GM12878 (cell line): ENCODE measurements at regions not wholly inside any gene's neighbourhood (a gene's known extent, or its start where the extent isn't known, plus 50 kb on each side); places are given as distances from the start of the nearest gene placed in this dataset.

ENCODE experiments used
- CTCF ChIP-seq, 3 experiments: IDR thresholded peaks in 2 of 3; conservative IDR thresholded peaks in 1 of 3; 2 replicates each; pipeline ENCODE4 v1.5.1; 2011; ENCODE audit warnings: low read depth in 3 of 3, low read length in 3 of 3, mild to moderate bottlenecking in 3 of 3, control low read depth in 2 of 3, moderate library complexity in 2 of 3, inconsistent platforms in 1 of 3, mixed read lengths in 1 of 3; ENCODE audit not compliant: control insufficient read depth in 2 of 3, insufficient read depth in 1 of 3; ENCODE audit errors: extremely low read depth in 1 of 3
- EP300 ChIP-seq, 2 experiments: fragments of 150-350 bp in 1 of 2; IDR thresholded peaks; 2 replicates each; pipeline ENCODE4 v1.6.1; 2011 to 2012; ENCODE audit warnings: low read depth in 2 of 2, low read length in 2 of 2, borderline replicate concordance in 1 of 2, improper control_type of control experiment in 1 of 2, inconsistent platforms in 1 of 2; ENCODE audit not compliant: control insufficient read depth in 1 of 2
- EZH2 ChIP-seq: IDR thresholded peaks from 2 replicates; pipeline ENCODE4 v1.6.1; 2012; ENCODE audit warnings: low read depth, mild to moderate bottlenecking, control low read depth, inconsistent platforms, low read length, borderline replicate concordance; ENCODE audit not compliant: control insufficient read depth
- KDM1A ChIP-seq: fragments of 200-600 bp; sonication (generic); IDR thresholded peaks from 2 replicates; pipeline ENCODE4 v1.6.1; 2016; ENCODE audit warnings: borderline replicate concordance
- NBN ChIP-seq: fragments of 450-650 bp; IDR thresholded peaks from 2 replicates; pipeline ENCODE4 v1.6.1; 2016
- POLR2A ChIP-seq: IDR thresholded peaks from 2 replicates; pipeline ENCODE4 v1.6.1; 2011; ENCODE audit warnings: low read depth, mild to moderate bottlenecking, low read length
- POLR2AphosphoS5 ChIP-seq: IDR thresholded peaks from 2 replicates; pipeline ENCODE4 v1.6.1; 2011; ENCODE audit warnings: mild to moderate bottlenecking, low read length, inconsistent platforms
- RAD21 ChIP-seq: IDR thresholded peaks from 2 replicates; pipeline ENCODE4 v1.6.1; 2011; ENCODE audit warnings: mild to moderate bottlenecking, low read depth, low read length, moderate library complexity; ENCODE audit not compliant: insufficient read depth
- ZNF384 ChIP-seq: IDR thresholded peaks from 2 replicates; pipeline ENCODE4 v1.6.1; 2012; ENCODE audit warnings: low read depth, mild to moderate bottlenecking, low read length, improper control_type of control experiment, borderline replicate concordance

- TF ChIP-seq ZNF384: no peak
- TF ChIP-seq KDM1A: no peak
- TF ChIP-seq POLR2A: no peak
- no peak for TF ChIP-seq NBN
- TF ChIP-seq EZH2: no peak
- no peak for TF ChIP-seq RAD21
- no peak for TF ChIP-seq CTCF (IDR thresholded peaks at IDR 0.05 in 2 of 3, conservative IDR thresholded peaks at IDR 0.05 in 1 of 3; ENCODE audit: control insufficient read depth in 2 of 3, extremely low read depth in 1 of 3, insufficient read depth in 1 of 3, low read depth in 3 of 3, low read length in 3 of 3)
- no peak for TF ChIP-seq POLR2AphosphoS5
- no peak for TF ChIP-seq EP300 (IDR thresholded peaks at IDR 0.05; ENCODE audit: borderline replicate concordance in 1 of 2, control insufficient read depth in 1 of 2, low read depth in 2 of 2, low read length in 2 of 2)
Measured at GRCh38 chr10:106401967-106402366, 762.5 kb downstream of the SORCS1 start.
